ENCODE measurements at regions not wholly inside any gene's neighbourhood (a gene's known extent, or its start where the extent isn't known, plus 50 kb on each side); places are given as distances from the start of the nearest gene placed in this dataset.

GRCh38 chr2:2851806-2852777 is 521.0 kb upstream of the MYT1L start:
- DNase-seq = no peak
- intact Hi-C loops (cut with DNase I) = no loop called here

DNA sequence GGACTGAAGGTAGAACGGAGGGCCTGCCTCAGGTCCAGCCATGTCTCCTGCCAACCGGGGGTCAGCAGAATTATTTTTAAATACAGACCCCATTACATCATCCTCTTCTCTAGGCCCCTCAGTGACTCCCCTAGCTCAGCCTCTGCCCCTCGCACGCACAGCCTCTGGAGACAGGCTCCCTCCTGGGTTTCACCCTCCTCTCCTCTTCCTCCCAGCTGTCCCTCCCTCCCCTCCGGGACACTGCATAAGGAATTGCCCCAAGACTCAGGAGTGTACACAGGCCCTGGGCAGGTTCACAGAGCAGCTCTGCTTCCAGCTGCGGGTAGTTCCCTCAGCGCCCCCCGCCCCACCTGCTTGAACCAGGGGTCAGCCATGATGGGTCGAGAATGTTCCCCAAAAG is 520.2 kb upstream of the MYT1L start:
- no peak for DNase-seq
- intact Hi-C loops (cut with DNase I) = no loop called here

DNA sequence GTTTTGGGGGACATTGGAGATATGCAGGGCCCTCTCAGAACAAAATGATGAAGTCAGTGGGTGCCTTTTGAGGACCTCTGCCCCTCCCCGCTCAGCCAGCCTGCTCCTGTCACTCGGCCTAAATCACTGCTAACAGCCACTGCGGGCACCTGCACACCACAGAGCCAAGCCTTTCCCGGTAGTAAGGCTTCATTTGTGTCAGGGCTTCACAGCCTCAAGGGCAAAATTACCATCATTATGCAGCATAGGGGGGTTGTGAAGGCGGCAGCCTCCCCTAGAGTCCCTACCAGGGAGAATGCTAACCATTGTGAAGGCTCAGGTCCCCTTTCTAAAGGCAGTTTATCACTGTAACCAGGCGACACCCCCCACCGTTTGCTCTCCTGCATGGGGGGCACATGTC is 519.8 kb upstream of the MYT1L start:
- DNase-seq = no peak
- intact Hi-C loops (cut with DNase I) = no loop called here

DNA sequence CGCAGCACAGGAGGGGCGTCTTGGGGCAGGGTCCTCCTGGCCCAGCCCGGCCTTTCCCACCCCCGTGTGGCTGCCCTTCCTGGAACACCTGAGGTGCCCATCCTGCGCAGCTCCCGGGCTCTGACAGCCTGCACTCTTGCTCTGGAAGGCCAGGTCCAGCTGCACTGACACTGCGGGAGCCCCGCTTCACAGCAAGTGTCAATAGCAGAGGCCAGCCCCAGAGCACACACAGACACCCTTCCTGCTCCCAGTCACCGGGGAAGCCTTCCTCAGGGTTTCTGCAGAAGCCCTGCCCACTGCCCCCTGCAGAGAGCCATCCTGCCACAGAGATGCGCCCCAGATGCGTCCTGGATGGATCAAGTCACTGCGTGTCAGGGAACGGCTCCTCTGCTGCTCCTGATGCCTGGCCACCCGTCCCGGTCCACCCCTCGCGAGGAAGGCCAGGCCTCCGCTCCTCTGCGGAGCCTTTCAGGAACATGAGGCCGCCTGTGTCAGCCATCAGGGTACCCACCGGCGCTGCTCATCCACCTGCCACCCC is 519.2 kb upstream of the MYT1L start:
- no peak for DNase-seq
- intact Hi-C loops (cut with DNase I) = no loop called here

- no peak for DNase-seq
- intact Hi-C loops (cut with DNase I) = no loop called here
These were observed 518.6 kb upstream of the MYT1L start for GRCh38 chr2:2849464-2850217.

GRCh38 chr2:2848621-2849333 is 517.7 kb upstream of the MYT1L start:
- DNase-seq = peak in 1 of 42 donors; percentile 31
- intact Hi-C loops (cut with DNase I) = no loop called here

- intact Hi-C loops (cut with DNase I) = no loop called here
- no peak for DNase-seq
These were observed 517.1 kb upstream of the MYT1L start for GRCh38 chr2:2848198-2848597.

DNA sequence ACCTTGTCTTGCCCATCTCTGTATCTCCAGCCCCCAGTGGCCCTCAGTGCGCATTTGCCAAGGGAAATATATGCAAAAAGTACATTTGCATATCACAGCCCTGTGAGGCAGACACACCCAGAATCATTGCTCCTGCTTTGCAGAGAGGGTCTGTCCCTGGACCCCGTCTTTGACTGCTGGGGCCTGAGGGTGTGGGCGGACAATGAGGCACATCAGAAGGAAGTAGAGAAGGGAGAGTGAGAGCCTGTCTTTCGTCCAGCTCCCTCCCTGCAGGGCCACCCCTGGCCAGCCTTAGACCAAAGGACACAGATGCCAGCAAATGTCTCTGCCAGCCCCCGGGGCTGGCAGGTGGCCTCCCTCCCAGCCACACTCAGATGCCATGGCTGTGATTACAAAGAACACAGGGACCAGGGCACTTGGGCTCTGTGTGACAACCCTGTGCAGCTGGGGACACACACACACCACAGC is 516.2 kb upstream of the MYT1L start:
- intact Hi-C loops (cut with DNase I) = no loop called here
- no peak for DNase-seq

DNA sequence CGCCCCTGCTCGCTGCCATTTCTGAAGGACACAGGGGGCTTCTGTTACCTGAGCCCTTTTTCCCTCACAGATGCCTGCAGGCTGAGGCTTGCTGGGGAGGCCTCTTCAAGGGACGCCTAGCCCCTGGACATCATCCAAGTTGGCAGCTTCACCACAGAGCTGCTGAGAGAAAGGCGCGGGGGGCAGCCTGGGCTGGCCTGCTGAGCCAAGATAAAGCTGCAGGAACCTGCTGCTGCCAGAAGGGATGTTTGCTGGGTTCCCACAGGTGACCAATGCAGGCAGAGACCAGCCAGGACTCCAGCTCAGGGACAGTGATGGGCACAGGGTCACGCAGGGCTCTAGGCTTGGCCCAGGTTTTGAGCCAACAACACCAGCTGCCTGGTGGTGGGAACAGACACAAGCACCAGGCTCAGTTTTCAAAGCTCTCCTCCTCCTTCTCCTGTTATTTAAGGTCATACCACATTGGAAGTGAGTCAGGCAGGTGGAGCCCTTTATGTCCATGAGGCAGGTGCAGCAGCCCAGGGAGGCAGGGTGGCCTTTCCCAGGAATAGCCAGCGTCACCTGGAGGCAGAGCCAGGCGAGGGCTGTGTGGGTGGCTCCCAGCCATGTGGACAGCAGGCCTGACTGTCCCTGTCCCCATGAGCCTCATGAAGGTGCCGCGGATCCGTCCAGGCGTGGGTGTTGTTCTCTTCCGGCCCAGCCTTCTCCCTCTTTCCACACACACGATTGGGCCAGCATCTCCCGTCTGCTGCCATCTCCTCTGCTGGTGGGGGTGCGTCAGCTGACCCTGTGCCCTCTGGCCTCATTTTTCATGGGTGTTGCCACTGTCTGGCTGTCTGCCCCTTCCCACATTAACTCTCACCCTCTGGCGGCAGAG is 515.5 kb upstream of the MYT1L start:
- DNase-seq = peak in 22 of 42 donors; percentile 20 to 68 (median 44)
- intact Hi-C loops (cut with DNase I) = no loop called here

DNA sequence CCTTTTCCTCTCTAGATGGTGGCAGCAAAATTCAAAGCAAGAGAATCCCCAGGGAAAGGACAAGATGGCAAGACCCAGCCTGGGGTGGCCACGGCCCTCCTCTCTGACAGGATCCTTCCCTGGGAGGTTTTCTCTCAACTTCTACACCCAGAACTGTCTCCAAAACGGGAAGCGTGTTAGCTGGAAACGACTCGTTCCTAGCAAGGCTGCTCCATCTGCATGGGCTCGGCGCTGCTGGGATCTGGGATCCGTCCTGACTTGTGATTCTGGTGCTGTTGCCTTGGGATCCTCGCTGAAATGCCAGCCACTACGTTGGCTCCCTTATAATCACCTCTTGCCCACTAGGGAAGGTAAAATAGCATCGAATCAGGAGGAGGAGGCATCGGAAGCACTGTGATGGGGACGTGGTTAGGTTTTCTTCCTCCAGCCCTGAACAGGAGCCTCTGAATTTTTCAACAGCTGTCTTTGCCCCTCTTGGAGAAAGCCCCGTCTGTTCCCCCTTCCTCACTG is 514.8 kb upstream of the MYT1L start:
- intact Hi-C loops (cut with DNase I) = no loop called here
- DNase-seq = peak in 1 of 42 donors; percentile 2

DNA sequence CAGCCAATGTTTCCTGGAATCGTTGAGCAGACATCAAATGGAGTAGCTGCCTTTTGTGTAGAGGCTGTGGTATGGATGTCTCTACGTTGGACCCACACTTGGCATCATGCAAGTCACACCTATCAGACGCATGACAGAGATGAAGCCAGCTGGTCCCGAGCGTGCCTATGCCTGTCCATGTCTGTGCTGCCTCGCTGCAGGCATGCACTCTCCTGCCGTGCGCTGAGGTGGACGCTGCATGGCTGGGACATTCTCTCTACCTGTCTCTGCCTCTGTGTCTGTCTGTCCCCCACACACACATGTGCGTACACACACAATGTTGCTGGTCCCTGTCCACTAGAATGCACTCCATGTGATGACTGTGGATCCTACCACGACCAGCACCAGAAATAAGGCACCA is 514.2 kb upstream of the MYT1L start:
- intact Hi-C loops (cut with DNase I) = no loop called here
- peak in 2 of 42 donors; percentile 12 to 19 for DNase-seq

GRCh38 chr2:2843969-2844548 is 513.0 kb upstream of the MYT1L start:
- DNase-seq = peak in 8 of 42 donors; percentile 16 to 56 (median 34)
- intact Hi-C loops (cut with DNase I) = no loop called here

GRCh38 chr2:2842466-2842865 is 511.4 kb upstream of the MYT1L start:
- intact Hi-C loops (cut with DNase I) = no loop called here
- peak in 7 of 42 donors; percentile 0 to 31 (median 19) for DNase-seq

GRCh38 chr2:2840681-2841300 is 509.7 kb upstream of the MYT1L start:
- intact Hi-C loops (cut with DNase I) = no loop called here
- DNase-seq = peak in 13 of 42 donors; percentile 13 to 71 (median 42)

- peak in 15 of 42 donors; percentile 15 to 62 (median 45) for DNase-seq
- intact Hi-C loops (cut with DNase I) = no loop called here
These were observed 508.9 kb upstream of the MYT1L start for GRCh38 chr2:2839782-2840531.

DNA sequence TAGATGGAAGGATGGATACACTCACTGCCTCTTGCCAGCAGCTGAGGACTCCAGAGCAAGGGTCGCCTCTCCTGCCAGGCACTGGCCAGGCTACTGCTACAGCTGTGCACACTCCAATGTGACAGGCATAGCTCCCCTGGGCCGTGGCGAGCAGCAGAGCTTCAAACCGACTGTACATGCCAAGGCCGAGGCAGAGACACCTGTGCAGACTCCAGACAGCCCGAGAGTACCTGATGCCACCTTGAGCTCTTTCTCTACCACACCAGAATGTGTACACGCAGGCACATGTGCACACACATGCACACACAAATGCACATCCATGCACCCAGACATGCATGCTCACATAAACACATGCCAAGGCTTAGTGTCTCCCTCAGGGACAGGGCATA is 508.3 kb upstream of the MYT1L start:
- intact Hi-C loops (cut with DNase I) = no loop called here
- DNase-seq = peak in 7 of 42 donors; percentile 1 to 34 (median 23)

DNA sequence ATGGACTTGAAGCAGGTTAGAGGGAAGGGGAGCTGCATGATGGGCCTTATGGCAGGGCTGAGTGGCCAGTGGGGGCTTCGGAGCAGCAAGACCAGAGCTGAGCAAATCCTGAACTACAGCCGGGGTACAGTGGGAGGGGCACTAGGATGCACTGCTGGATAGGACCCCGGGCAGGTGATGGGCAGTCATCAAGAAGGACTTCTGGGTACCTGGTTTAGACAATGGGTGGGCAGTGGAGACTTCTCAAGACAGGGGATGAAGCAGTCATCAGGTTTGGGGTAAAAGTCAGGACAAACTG is 507.4 kb upstream of the MYT1L start:
- peak in 4 of 42 donors; percentile 2 to 27 (median 12) for DNase-seq
- intact Hi-C loops (cut with DNase I) = no loop called here
